ENCODE measurements at regions not wholly inside any gene's neighbourhood (a gene's known extent, or its start where the extent isn't known, plus 50 kb on each side); places are given as distances from the start of the nearest gene placed in this dataset.
"Not testable (repeated sequence)": the region's sequence is repeated elsewhere in the genome, so short reads cannot be mapped to it uniquely, and the experiment has no call there.

GRCh38 chr14:29982171-29982570 is 54.5 kb upstream of the PRKD1 start:
- no peak for DNase-seq

- DNase-seq = no peak
These were observed 55.3 kb upstream of the PRKD1 start for GRCh38 chr14:29982993-29983392.

GRCh38 chr14:29990344-29990857 is 62.8 kb upstream of the PRKD1 start:
- not testable (repeated sequence) for DNase-seq

- no peak for DNase-seq
These were observed 63.3 kb upstream of the PRKD1 start for GRCh38 chr14:29990993-29991392.

GRCh38 chr14:29993143-29993542 is 65.5 kb upstream of the PRKD1 start:
- DNase-seq = no peak

- DNase-seq = no peak
These were observed 71.4 kb upstream of the PRKD1 start for GRCh38 chr14:29999013-29999539.

- no peak for DNase-seq
These were observed 75.2 kb upstream of the PRKD1 start for GRCh38 chr14:30002859-30003258.

GRCh38 chr14:30005114-30005808 is 77.6 kb upstream of the PRKD1 start:
- no peak for DNase-seq

GRCh38 chr14:30006695-30007094 is 79.0 kb upstream of the PRKD1 start:
- no peak for DNase-seq

- DNase-seq = no peak
These were observed 87.8 kb upstream of the PRKD1 start for GRCh38 chr14:30015489-30015888.

- no peak for DNase-seq
These were observed 88.4 kb upstream of the PRKD1 start for GRCh38 chr14:30016002-30016401.

GRCh38 chr14:30017370-30017993 is 89.8 kb upstream of the PRKD1 start:
- DNase-seq = no peak

GRCh38 chr14:30020271-30020670 is 92.6 kb upstream of the PRKD1 start:
- DNase-seq = no peak

GRCh38 chr14:30020687-30021086 is 93.0 kb upstream of the PRKD1 start:
- DNase-seq = no peak

- not testable (repeated sequence) for DNase-seq
These were observed 95.7 kb upstream of the PRKD1 start for GRCh38 chr14:30023350-30023749.

- no peak for DNase-seq
These were observed 106.5 kb upstream of the PRKD1 start for GRCh38 chr14:30034152-30034551.

- no peak for DNase-seq
These were observed 107.7 kb upstream of the PRKD1 start for GRCh38 chr14:30035361-30035760.

GRCh38 chr14:30045720-30046119 is 118.1 kb upstream of the PRKD1 start:
- no peak for DNase-seq

GRCh38 chr14:30053103-30053502 is 125.5 kb upstream of the PRKD1 start:
- DNase-seq = no peak

- DNase-seq = no peak
These were observed 126.6 kb upstream of the PRKD1 start for GRCh38 chr14:30054201-30054600.

- no peak for DNase-seq
These were observed 130.8 kb upstream of the PRKD1 start for GRCh38 chr14:30058401-30058800.

- no peak for DNase-seq
These were observed 136.1 kb upstream of the PRKD1 start for GRCh38 chr14:30063746-30064145.

- DNase-seq = no peak
These were observed 136.8 kb upstream of the PRKD1 start for GRCh38 chr14:30064454-30064853.

GRCh38 chr14:30069536-30069935 is 141.9 kb upstream of the PRKD1 start:
- DNase-seq = no peak

Measured in activated naive CD4-positive, alpha-beta T cell treated with anti-CD3 and anti-CD28 coated beads, Interleukin-2, amount 50 U/mL, for 16 hours (primary cell).